OCI-LY1 (cell line): ENCODE measurements at regions not wholly inside any gene's neighbourhood (a gene's known extent, or its start where the extent isn't known, plus 50 kb on each side); places are given as distances from the start of the nearest gene placed in this dataset.

ENCODE experiments used
- H2AFZ ChIP-seq: fragments of 200-600 bp; sonication (generic), shearing (Covaris generic); 2 replicates; pipeline ENCODE4 v1.6.0; 2014; ENCODE audit warnings: antibody characterized with exemption, mild to moderate bottlenecking, low read length
- H3F3A ChIP-seq: fragments of 200-600 bp; sonication (generic), shearing (Covaris generic); 2 replicates; pipeline ENCODE4 v1.6.0; 2014; ENCODE audit warnings: mild to moderate bottlenecking, antibody characterized with exemption, low read length, moderate library complexity; ENCODE audit not compliant: insufficient read depth
- H3K27ac ChIP-seq: fragments of 200-600 bp; sonication (generic); 2 replicates; pipeline ENCODE4 v1.5.1; 2014; ENCODE audit warnings: low read length, mixed run types, mild to moderate bottlenecking, low read depth; ENCODE audit not compliant: poor library complexity, severe bottlenecking
- H3K27me3 ChIP-seq: fragments of 200-600 bp; sonication (generic); 2 replicates; pipeline ENCODE4 v1.6.0; 2014; ENCODE audit warnings: antibody characterized with exemption, mild to moderate bottlenecking, low read length, moderate library complexity; ENCODE audit not compliant: insufficient read depth
- H3K36me3 ChIP-seq: fragments of 200-600 bp; sonication (generic); 2 replicates; pipeline ENCODE4 v1.6.1; 2014; ENCODE audit warnings: mild to moderate bottlenecking, antibody characterized with exemption, low read length, moderate library complexity, mixed read lengths; ENCODE audit not compliant: insufficient read depth
- H3K4me1 ChIP-seq: fragments of 200-600 bp; sonication (generic); 2 replicates; pipeline ENCODE4 v1.5.1; 2014; ENCODE audit warnings: mild to moderate bottlenecking, low read length, moderate library complexity; ENCODE audit not compliant: insufficient read depth, severe bottlenecking
- H3K4me2 ChIP-seq: fragments of 200-600 bp; sonication (generic), shearing (Covaris generic); 2 replicates; pipeline ENCODE4 v1.6.1; 2014; ENCODE audit warnings: low read length
- H3K4me3 ChIP-seq: fragments of 200-600 bp; sonication (generic); 2 replicates; pipeline ENCODE4 v1.5.1; 2014; ENCODE audit warnings: low read length, low read depth, mild to moderate bottlenecking, mixed read lengths; ENCODE audit not compliant: poor library complexity, severe bottlenecking
- H3K79me2 ChIP-seq: fragments of 200-600 bp; shearing (Covaris generic); 2 replicates; pipeline ENCODE4 v1.6.1; 2016; ENCODE audit warnings: mixed run types, low read length, mixed read lengths; ENCODE audit not compliant: insufficient read depth
- H3K9ac ChIP-seq: fragments of 200-600 bp; sonication (generic), shearing (Covaris generic); 2 replicates; pipeline ENCODE4 v1.6.1; 2014; ENCODE audit warnings: mild to moderate bottlenecking, low read length, mixed read lengths
- H3K9me2 ChIP-seq: fragments of 200-600 bp; sonication (generic), shearing (Covaris generic); 2 replicates; pipeline ENCODE4 v1.6.1; 2014; ENCODE audit warnings: low read depth, mild to moderate bottlenecking, low read length, mixed read lengths
- H3K9me3 ChIP-seq: fragments of 200-600 bp; shearing (Covaris generic); 2 replicates; pipeline ENCODE4 v1.6.1; 2014; ENCODE audit warnings: low read length, mixed read lengths
- H4K20me1 ChIP-seq: fragments of 200-600 bp; sonication (generic), shearing (Covaris generic); 2 replicates; pipeline ENCODE4 v1.6.0; 2016; ENCODE audit warnings: mild to moderate bottlenecking, low read length; ENCODE audit not compliant: insufficient read depth
- EZH2 ChIP-seq: fragments of 200-600 bp; sonication (generic), shearing (Covaris generic); IDR thresholded peaks from 2 replicates; pipeline ENCODE4 v1.8.0; 2017; ENCODE audit warnings: borderline replicate concordance, mixed run types, mild to moderate bottlenecking, antibody characterized with exemption, low read length, moderate library complexity, mixed read lengths
- TF ChIP-seq, protein P1 (sequence below): fragments of 200-600 bp; sonication (generic), shearing (Covaris generic); IDR thresholded peaks from 2 replicates; pipeline ENCODE4 v1.5.1; 2017; ENCODE audit warnings: mild to moderate bottlenecking, antibody characterized with exemption, low read length, moderate library complexity, mixed read lengths

DNA sequence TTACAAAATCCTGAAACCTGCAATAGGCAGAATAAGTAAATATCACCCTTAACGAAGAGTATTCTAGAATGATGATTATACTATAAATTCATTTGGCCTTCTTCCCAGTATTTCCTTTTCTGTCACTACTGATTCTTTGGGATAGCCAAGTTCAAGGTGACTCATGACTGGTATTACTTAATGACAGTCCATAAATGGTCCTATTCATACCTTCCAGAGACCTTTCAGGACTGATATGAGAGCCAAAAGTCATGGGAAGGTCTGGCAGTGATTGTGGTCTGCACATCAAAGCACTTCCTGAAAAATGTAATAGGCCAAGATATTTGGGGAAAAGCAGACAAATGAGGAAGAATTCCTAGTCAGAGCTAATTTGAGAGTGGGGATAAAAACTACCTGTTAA is 239.6 kb upstream of the FAM47A start:
- Histone ChIP-seq H3F3A (no peaks in the 10 kb centered on the region), H3K36me3 (no peaks in the 10 kb centered on the region), H3K27me3 (no peaks in the 10 kb centered on the region), H4K20me1 (no peaks in the 10 kb centered on the region), H3K4me1 (no peaks in the 10 kb centered on the region), H3K9me2 (no peaks in the 10 kb centered on the region), H3K27ac (no peak overlapping the region), H3K9ac (no peak overlapping the region), H3K4me2 (no peak overlapping the region), H2AFZ (no peak overlapping the region), H3K9me3 (no peaks in the 10 kb centered on the region), H3K79me2 (no peaks in the 10 kb centered on the region), H3K4me3 (no peak overlapping the region)
- no peak for TF ChIP-seq EZH2
- TF ChIP-seq, protein P1, sequence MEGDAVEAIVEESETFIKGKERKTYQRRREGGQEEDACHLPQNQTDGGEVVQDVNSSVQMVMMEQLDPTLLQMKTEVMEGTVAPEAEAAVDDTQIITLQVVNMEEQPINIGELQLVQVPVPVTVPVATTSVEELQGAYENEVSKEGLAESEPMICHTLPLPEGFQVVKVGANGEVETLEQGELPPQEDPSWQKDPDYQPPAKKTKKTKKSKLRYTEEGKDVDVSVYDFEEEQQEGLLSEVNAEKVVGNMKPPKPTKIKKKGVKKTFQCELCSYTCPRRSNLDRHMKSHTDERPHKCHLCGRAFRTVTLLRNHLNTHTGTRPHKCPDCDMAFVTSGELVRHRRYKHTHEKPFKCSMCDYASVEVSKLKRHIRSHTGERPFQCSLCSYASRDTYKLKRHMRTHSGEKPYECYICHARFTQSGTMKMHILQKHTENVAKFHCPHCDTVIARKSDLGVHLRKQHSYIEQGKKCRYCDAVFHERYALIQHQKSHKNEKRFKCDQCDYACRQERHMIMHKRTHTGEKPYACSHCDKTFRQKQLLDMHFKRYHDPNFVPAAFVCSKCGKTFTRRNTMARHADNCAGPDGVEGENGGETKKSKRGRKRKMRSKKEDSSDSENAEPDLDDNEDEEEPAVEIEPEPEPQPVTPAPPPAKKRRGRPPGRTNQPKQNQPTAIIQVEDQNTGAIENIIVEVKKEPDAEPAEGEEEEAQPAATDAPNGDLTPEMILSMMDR: no peak

DNA sequence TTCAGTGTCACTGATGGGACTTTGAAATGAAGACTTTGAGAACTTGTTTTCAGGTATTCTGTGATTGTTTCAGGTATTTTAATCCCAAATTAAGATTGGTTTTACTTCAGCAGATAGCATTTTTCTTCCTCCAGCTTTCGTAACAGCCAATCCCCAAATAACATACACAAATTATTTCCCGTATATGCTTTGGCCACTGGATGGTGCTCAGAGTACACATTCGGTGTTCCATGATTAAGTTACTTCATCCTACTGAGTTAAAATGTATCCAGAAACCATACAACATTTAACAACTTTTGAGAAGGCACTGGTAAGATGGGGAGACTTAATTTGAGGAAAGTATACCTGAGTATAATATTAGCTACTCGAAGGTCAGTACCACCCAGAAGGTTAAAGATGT is 233.4 kb upstream of the FAM47A start:
- no peak overlapping the region for H3K27ac ChIP-seq
- no peak overlapping the region for H3K4me2 ChIP-seq
- no peaks in the 10 kb centered on the region for H3K9me3 ChIP-seq
- no peaks in the 10 kb centered on the region for H3K79me2 ChIP-seq
- no peaks in the 10 kb centered on the region for H3K4me1 ChIP-seq
- no peaks in the 10 kb centered on the region for H4K20me1 ChIP-seq
- no peaks in the 10 kb centered on the region for H3K36me3 ChIP-seq
- no peaks in the 10 kb centered on the region for H3F3A ChIP-seq
- H3K27me3 ChIP-seq: no peaks in the 10 kb centered on the region
- H3K9me2 ChIP-seq: no peaks in the 10 kb centered on the region
- no peak overlapping the region for H3K4me3 ChIP-seq
- TF ChIP-seq, protein P1: no peak; the same call in 1 of the 2 replicates
- no peak for TF ChIP-seq EZH2
- H3K9ac ChIP-seq: no peak overlapping the region
- no peak overlapping the region for H2AFZ ChIP-seq

DNA sequence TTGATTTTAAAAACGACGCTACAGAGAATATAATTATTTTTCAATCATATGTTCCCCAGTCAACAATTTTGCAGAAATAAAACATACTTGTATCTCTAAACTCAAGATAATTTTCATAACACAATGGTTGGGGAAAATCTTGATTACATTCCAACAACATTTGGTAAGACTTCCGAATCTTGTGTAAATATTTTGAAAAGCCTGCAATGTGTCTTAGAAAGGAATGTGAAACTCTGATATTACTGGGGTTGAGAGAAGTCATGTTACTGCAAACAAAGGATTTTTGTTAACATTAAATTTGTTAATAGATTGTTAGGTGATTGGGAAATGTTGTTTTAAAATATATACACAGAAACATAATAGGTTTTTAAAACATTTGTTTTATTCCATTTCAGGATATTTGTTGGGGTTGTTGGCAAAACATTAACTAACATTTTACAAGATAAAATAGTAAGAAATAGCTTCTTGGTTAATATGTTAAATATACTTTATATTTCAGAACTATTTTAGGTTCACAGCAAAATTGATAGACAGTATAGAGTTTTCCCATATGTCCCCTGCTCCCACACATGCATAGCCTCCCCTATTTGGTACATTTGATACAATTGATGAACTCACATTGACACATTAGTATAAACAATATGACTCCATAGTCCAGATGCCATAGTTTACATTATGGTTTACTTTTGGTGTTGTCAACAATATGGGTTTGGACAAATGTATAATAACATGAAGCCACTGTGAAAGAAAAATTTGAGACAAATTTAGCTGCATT is 218.6 kb upstream of the FAM47A start:
- H3K4me2 ChIP-seq: no peak overlapping the region
- H3K79me2 ChIP-seq: no peaks in the 10 kb centered on the region
- H3K36me3 ChIP-seq: no peaks in the 10 kb centered on the region
- H4K20me1 ChIP-seq: no peaks in the 10 kb centered on the region
- H2AFZ ChIP-seq: no peak overlapping the region
- H3K9ac ChIP-seq: no peak overlapping the region
- H3K9me2 ChIP-seq: no peaks in the 10 kb centered on the region
- no peak for TF ChIP-seq EZH2
- TF ChIP-seq, protein P1: no peak
- no peak overlapping the region for H3K27ac ChIP-seq
- H3K9me3 ChIP-seq: no peaks in the 10 kb centered on the region
- H3F3A ChIP-seq: no peaks in the 10 kb centered on the region
- no peaks in the 10 kb centered on the region for H3K4me1 ChIP-seq
- H3K27me3 ChIP-seq: no peaks in the 10 kb centered on the region
- H3K4me3 ChIP-seq: no peak overlapping the region
